LNCaP clone FGC (cell line): ENCODE measurements at regions not wholly inside any gene's neighbourhood (a gene's known extent, or its start where the extent isn't known, plus 50 kb on each side); places are given as distances from the start of the nearest gene placed in this dataset.

Source experiments
- DNase-seq: peaks from one replicate; pipeline ENCODE4 v3.0.0-alpha.2; 2011; ENCODE audit warnings: low read depth
- H3K4me3 ChIP-seq: 2 replicates; pipeline ENCODE4 v1.5.1; 2011; ENCODE audit warnings: mild to moderate bottlenecking, low read depth, low read length, control low read depth
- TF ChIP-seq, protein P1 (sequence below): IDR thresholded peaks from 2 replicates; pipeline ENCODE4 v1.5.1; 2012; ENCODE audit warnings: mild to moderate bottlenecking; ENCODE audit not compliant: control insufficient read depth, insufficient read depth; ENCODE audit errors: extremely low read depth

DNA sequence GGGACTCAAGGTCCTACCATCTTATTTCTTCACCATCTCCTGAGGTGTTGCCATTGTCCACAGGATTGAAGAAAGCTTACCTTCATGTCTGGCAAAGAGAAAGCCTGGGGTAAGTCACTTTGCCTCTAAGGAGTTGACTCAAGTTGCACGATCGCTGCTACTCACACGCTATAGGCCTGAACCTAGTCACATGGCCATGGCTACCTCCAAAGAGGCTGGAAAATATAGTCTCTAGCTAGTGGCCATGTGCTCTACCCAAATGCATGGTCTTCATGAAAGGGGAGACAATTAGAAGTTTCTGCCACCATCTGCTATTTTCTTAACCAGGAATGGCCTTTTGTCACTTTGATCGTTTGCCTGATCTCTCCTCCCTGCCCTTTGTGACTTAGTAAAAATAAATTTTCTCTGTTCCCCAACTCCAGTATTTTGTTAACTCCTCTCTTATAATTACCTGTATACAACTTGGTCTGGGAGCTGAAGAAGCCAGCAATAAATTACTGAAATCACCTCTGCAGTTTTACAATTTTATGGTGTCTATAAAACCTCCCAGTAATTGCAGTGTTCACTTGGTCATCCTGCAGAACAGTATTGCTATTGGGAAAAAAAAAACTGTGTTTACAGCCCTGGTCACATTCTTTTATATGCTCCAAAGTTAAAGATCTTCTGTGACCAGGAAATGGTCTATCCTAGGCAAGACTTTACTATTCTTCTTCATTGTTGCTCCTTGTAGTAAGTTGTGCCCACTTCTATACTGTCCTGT, 126.7 kb upstream of the TSPAN5 start:
- no peak overlapping the region for H3K4me3 ChIP-seq
- peak; percentile 22 for DNase-seq
- TF ChIP-seq, protein P1, sequence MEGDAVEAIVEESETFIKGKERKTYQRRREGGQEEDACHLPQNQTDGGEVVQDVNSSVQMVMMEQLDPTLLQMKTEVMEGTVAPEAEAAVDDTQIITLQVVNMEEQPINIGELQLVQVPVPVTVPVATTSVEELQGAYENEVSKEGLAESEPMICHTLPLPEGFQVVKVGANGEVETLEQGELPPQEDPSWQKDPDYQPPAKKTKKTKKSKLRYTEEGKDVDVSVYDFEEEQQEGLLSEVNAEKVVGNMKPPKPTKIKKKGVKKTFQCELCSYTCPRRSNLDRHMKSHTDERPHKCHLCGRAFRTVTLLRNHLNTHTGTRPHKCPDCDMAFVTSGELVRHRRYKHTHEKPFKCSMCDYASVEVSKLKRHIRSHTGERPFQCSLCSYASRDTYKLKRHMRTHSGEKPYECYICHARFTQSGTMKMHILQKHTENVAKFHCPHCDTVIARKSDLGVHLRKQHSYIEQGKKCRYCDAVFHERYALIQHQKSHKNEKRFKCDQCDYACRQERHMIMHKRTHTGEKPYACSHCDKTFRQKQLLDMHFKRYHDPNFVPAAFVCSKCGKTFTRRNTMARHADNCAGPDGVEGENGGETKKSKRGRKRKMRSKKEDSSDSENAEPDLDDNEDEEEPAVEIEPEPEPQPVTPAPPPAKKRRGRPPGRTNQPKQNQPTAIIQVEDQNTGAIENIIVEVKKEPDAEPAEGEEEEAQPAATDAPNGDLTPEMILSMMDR, result no peak

DNA sequence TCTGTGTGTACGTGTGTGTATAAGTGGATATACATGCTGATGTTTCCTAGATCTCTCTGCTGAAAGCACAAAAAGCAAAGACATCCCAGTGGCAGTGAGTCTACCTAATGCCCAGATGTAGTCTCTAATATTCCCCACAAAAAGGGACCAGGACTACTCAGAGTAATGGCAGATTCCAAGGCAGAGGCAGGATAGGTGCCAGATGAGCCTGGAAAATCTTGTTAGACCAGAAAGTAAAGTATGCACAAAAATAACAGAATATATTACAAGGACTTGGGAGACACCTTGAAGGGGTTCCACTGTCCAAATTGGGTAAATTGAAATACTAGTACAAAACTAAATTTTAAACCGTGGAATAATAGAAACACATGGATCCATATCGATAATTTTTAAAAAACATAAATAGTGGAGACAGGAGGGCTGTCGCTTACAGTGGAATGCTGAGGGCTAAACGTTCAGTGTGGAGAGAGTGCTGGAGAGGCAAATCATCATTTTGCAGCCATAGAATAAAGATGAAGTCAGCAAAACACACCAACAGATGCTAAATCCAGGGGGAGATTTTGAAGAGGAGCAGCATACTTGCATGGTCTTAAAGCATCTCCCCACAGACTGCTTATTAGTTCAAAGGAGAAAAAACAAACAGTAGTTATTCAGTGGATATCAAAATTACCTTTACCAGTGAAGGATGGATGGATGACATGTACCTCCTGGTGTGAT, 123.4 kb upstream of the TSPAN5 start:
- H3K4me3 ChIP-seq, result no peak overlapping the region
- peak; percentile 21 for DNase-seq
- TF ChIP-seq, protein P1, result no peak

DNA sequence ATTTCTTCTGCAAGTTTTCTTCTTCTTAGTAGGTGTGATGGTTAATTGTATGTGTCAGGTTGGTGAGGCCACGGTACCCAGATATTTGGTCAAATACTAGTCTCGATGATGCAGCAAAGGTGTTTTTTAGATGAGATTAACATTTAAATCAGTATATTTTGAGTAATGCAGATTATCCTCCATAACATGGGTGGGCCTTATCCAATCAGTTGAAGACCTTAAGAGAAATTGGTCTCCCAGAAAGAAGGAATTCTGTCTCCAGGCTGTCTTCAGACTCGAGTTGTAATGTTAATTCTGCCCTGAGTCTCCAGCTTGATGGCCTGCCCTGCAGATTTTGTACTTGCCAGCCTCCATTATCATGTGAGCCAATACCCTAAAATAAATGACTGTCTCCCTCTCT, 122.5 kb upstream of the TSPAN5 start:
- H3K4me3 ChIP-seq, result no peak overlapping the region
- TF ChIP-seq, protein P1, result no peak

DNA sequence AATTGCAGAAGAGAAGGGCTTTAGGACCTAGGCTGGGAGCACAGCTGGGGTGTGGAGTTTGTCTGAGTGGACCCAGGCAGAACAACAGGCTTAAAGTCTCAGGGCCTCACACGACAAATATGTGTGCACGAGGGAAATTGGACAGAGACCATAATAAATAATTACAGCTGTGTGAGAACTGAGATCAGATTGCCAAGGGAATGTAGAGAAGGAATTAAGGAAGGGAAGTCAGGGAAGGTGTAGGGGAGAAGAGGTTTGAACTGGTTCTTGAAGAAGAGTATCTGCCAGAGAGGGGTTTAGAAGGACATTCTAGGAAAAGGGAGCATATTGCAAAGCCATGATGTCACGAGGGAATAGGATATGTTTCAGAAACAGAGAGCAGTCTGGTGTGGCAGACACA, 120.7 kb upstream of the TSPAN5 start:
- TF ChIP-seq, protein P1, result no peak
- no peak overlapping the region for H3K4me3 ChIP-seq
- peak; percentile 47 for DNase-seq

More for the DNA sequence above, 122.5 kb upstream of the TSPAN5 start:
- DNase-seq, result no peak

DNA sequence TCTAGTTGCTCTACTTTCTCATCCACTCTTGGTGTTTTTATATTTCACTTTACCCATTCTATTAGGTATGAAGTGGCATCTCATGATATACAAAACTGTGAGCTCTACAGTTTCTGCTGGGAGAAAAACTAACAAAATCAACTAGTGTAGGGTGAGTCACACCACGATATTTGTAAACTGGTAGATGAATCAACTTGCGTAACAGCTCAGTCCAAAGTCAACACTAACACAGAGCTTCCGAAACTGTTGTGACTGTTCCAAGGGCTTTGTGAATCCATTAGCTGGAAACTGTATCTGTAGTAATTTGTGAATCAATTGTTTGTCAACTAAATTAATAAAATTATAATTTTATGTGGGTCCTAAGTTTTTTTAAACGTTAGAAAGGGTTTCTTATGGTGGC, 119.8 kb upstream of the TSPAN5 start:
- TF ChIP-seq, protein P1, result no peak
- no peak overlapping the region for H3K4me3 ChIP-seq
- DNase-seq, result peak; percentile 68

DNA sequence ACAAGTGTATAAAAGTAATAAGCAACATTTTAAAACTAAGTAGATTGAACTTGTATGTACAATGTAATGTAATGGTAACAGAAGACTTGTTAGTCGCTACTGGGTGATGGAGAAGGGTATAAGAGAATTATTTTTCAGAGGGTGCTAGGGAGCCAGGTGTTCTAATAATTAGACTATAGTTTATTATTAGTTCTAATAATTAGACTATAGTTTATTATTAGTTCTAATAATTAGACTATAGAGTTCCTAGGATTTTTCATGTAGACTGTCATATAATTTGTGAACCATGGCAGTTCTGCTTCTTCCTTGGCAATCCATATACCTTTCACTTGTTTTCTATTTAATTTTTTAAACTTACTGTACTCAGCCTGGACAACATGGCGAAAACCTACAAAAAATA, 117.3 kb upstream of the TSPAN5 start:
- DNase-seq, result no peak
- TF ChIP-seq, protein P1, result no peak
- no peak overlapping the region for H3K4me3 ChIP-seq
